ENCODE measurements at regions not wholly inside any gene's neighbourhood (a gene's known extent, or its start where the extent isn't known, plus 50 kb on each side); places are given as distances from the start of the nearest gene placed in this dataset.

GRCh38 chr5:158234323-158235158, 375.6 kb upstream of the CLINT1 start:
- TF ChIP-seq CTCF (IDR thresholded peaks at IDR 0.05) = no peak
- no peak for TF ChIP-seq POLR2A (IDR thresholded peaks at IDR 0.05)
